Kidney epithelial cell (primary cell): ENCODE measurements at regions not wholly inside any gene's neighbourhood (a gene's known extent, or its start where the extent isn't known, plus 50 kb on each side); places are given as distances from the start of the nearest gene placed in this dataset.

Source experiments
- DNase-seq: peaks from one replicate; pipeline ENCODE4 v3.0.0-alpha.2; 2010; ENCODE audit warnings: low read depth
- H3K27me3 ChIP-seq: 2 replicates; pipeline ENCODE4 v1.6.0; 2011; ENCODE audit warnings: low read length; ENCODE audit not compliant: control insufficient read depth, insufficient read depth
- H3K36me3 ChIP-seq: 2 replicates; pipeline ENCODE4 v1.5.1; 2011; ENCODE audit warnings: low read length; ENCODE audit not compliant: control insufficient read depth, insufficient read depth
- H3K4me3 ChIP-seq: 2 replicates; pipeline ENCODE4 v1.5.1; 2011; ENCODE audit warnings: low read depth, mild to moderate bottlenecking, control low read depth, low read length
- CTCF ChIP-seq: IDR thresholded peaks from 2 replicates; pipeline ENCODE4 v1.5.1; 2011; ENCODE audit warnings: mild to moderate bottlenecking, moderate library complexity, low read length, control low read depth, inconsistent platforms; ENCODE audit not compliant: insufficient read depth, poor library complexity, severe bottlenecking

- DNase-seq: no peak
- TF ChIP-seq CTCF: no peak
- H3K4me3 ChIP-seq: no peak overlapping the region
- peaks cover 18% of the 10 kb centered on the region for H3K27me3 ChIP-seq
- H3K36me3 ChIP-seq: no peaks in the 10 kb centered on the region
Observed at GRCh38 chr12:3995306-3995705, 122.1 kb upstream of the PARP11 start.

- DNase-seq: no peak
- no peaks in the 10 kb centered on the region for H3K36me3 ChIP-seq
- H3K27me3 ChIP-seq: peaks cover 18% of the 10 kb centered on the region
- H3K4me3 ChIP-seq: no peak overlapping the region
- no peak for TF ChIP-seq CTCF
Observed at GRCh38 chr12:3994500-3994899, 121.3 kb upstream of the PARP11 start.

GRCh38 chr12:3992945-3993344, 119.7 kb upstream of the PARP11 start:
- no peak for TF ChIP-seq CTCF

GRCh38 chr12:3991798-3992580, 118.8 kb upstream of the PARP11 start:
- Histone ChIP-seq H3K4me3 (no peak overlapping the region), H3K36me3 (no peaks in the 10 kb centered on the region), H3K27me3 (peaks cover 20% of the 10 kb centered on the region)
- no peak for TF ChIP-seq CTCF
- DNase-seq: no peak

More at GRCh38 chr12:3992945-3993344, 119.7 kb upstream of the PARP11 start:
- H3K27me3 ChIP-seq: peaks cover 20% of the 10 kb centered on the region
- DNase-seq: no peak
- H3K36me3 ChIP-seq: no peaks in the 10 kb centered on the region
- no peak overlapping the region for H3K4me3 ChIP-seq

GRCh38 chr12:3990501-3991280, 117.5 kb upstream of the PARP11 start:
- Histone ChIP-seq H3K36me3 (no peaks in the 10 kb centered on the region), H3K4me3 (no peak overlapping the region), H3K27me3 (peaks cover 20% of the 10 kb centered on the region)
- no peak for TF ChIP-seq CTCF
- DNase-seq: no peak

- DNase-seq: no peak
- TF ChIP-seq CTCF: no peak
- no peak overlapping the region for H3K4me3 ChIP-seq
- no peaks in the 10 kb centered on the region for H3K36me3 ChIP-seq
- peaks cover 20% of the 10 kb centered on the region for H3K27me3 ChIP-seq
Observed at GRCh38 chr12:3989218-3989550, 116.0 kb upstream of the PARP11 start.
